ENCODE measurements at regions not wholly inside any gene's neighbourhood (a gene's known extent, or its start where the extent isn't known, plus 50 kb on each side); places are given as distances from the start of the nearest gene placed in this dataset.

DNA sequence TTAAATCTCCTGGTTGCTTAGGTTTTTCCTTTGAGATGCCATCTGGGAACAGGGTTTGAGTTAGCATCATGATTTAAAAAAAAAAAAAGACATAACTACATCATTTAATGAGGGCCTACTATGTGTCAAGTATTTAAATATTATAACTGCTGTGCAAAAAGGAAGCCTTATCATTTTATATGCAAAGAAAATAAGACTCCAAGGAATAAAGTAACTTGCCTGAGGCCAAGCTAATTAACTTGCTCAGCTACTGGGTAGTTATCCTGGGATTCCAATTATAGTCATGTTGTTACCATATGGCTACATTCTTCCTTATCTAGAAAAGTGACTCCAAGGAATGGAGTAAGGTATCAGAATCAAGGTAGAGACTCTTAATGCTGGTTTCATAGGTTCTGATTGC, 123.5 kb downstream of the SLC41A2 start:
- Histone ChIP-seq H3K27ac (ENCODE audit: low read length) (no peak overlapping the region), H3K4me1 (ENCODE audit: control insufficient read depth in 1 of 2, extremely low read depth in 1 of 2, insufficient read depth in 2 of 2, low read length in 2 of 2) (no peaks in the 10 kb centered on the region), H3K27me3 (replicated peaks in 1 of 2; ENCODE audit: control insufficient read depth in 2 of 2, extremely low read depth in 1 of 2, insufficient read depth in 2 of 2, low read length in 1 of 2) (no peaks in the 10 kb centered on the region), H3K9me3 (no peaks in the 10 kb centered on the region), H3K36me3 (ENCODE audit: control insufficient read depth in 2 of 2, extremely low read depth in 1 of 2, insufficient read depth in 1 of 2, low read length in 1 of 2) (no peaks in the 10 kb centered on the region), H3K4me3 (ENCODE audit: control insufficient read depth in 1 of 2, extremely low read depth in 1 of 2, low read length in 1 of 2) (no peak overlapping the region)
- Mint-ChIP-seq H3K36me3 (no peaks in the 10 kb centered on the region), H3K4me1 (no peaks in the 10 kb centered on the region), H3K27ac (no peak overlapping the region), H3K9me3 (no peaks in the 10 kb centered on the region), H3K27me3 (no peaks in the 10 kb centered on the region), H3K4me3 (no peak overlapping the region)
- ChIA-PET CTCF (no interaction called here), POLR2A (no interaction called here)
- DNase-seq (no peak), ATAC-seq (replicated peaks in 1 of 4) (no peak)

DNA sequence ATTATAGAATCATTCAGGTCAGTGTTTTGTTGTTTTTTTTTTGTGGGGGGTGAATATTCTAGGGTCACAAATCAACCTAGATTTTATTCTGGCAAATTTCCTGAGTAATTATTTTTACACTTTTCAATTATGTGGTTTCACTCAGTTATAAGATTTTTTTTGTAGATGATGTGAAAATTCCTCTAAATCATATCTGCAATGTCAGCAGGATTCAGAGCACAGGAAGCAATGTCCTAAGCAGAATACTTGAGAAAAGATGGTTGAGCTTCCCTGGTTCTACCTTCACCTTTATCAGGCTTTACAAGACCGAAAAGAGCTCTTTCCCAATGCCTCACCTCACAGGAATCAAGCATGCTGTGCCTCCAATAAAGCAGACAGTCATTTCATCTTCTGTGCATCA, 124.3 kb downstream of the SLC41A2 start:
- Histone ChIP-seq H3K4me1 (ENCODE audit: control insufficient read depth in 1 of 2, extremely low read depth in 1 of 2, insufficient read depth in 2 of 2, low read length in 2 of 2) (no peaks in the 10 kb centered on the region), H3K4me3 (ENCODE audit: control insufficient read depth in 1 of 2, extremely low read depth in 1 of 2, low read length in 1 of 2) (no peak overlapping the region), H3K9me3 (no peaks in the 10 kb centered on the region), H3K27ac (ENCODE audit: low read length) (no peak overlapping the region), H3K27me3 (replicated peaks in 1 of 2; ENCODE audit: control insufficient read depth in 2 of 2, extremely low read depth in 1 of 2, insufficient read depth in 2 of 2, low read length in 1 of 2) (no peaks in the 10 kb centered on the region), H3K36me3 (ENCODE audit: control insufficient read depth in 2 of 2, extremely low read depth in 1 of 2, insufficient read depth in 1 of 2, low read length in 1 of 2) (no peaks in the 10 kb centered on the region)
- ATAC-seq (replicated peaks in 1 of 4) (no peak), DNase-seq (no peak)
- no peak overlapping the region for H3K27ac Mint-ChIP-seq
- no peaks in the 10 kb centered on the region for H3K36me3 Mint-ChIP-seq
- H3K27me3 Mint-ChIP-seq, result no peaks in the 10 kb centered on the region
- H3K4me1 Mint-ChIP-seq, result no peaks in the 10 kb centered on the region
- no peak overlapping the region for H3K4me3 Mint-ChIP-seq
- ChIA-PET CTCF (no interaction called here), POLR2A (interaction anchor here (0.6 to 0.9 kb wide), 2 partner anchors 17 to 90 kb away, joined by 4 read pairs; no protein-coding TSS in a partner anchor)
- H3K9me3 Mint-ChIP-seq, result no peaks in the 10 kb centered on the region
- WGBS (ENCODE audit: insufficient coverage), result no CpG with 5 or more reads among the region's 1 CpG

DNA sequence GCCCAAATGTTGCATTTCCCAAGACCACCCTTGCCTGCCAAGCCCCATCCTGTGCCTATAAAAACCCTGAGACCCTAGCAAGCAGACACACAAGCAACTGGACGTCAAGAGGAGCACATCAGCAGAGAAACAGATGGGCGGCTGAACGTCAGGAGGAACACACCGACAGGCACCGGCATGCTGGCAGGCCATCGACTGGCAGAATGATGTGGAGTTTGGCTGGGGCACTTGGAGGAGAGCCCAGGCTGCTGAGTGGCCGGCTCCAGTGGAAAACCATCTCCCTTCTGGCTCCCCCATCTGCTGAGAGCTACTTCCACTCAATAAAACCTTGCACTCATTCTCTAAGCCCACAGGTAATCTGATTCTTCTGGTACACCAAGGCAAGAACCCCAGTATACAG, 130.1 kb downstream of the SLC41A2 start:
- Histone ChIP-seq H3K4me3 (ENCODE audit: control insufficient read depth in 1 of 2, extremely low read depth in 1 of 2, low read length in 1 of 2) (no peak overlapping the region), H3K27ac (ENCODE audit: low read length) (no peak overlapping the region), H3K4me1 (ENCODE audit: control insufficient read depth in 1 of 2, extremely low read depth in 1 of 2, insufficient read depth in 2 of 2, low read length in 2 of 2) (no peaks in the 10 kb centered on the region), H3K27me3 (replicated peaks in 1 of 2; ENCODE audit: control insufficient read depth in 2 of 2, extremely low read depth in 1 of 2, insufficient read depth in 2 of 2, low read length in 1 of 2) (peaks cover 0 to 3% of the 10 kb centered on the region in 2 experiments), H3K9me3 (no peaks in the 10 kb centered on the region), H3K36me3 (ENCODE audit: control insufficient read depth in 2 of 2, extremely low read depth in 1 of 2, insufficient read depth in 1 of 2, low read length in 1 of 2) (no peaks in the 10 kb centered on the region)
- Mint-ChIP-seq H3K36me3 (no peaks in the 10 kb centered on the region), H3K9me3 (peaks cover 0 to 13% (median 6%) of the 10 kb centered on the region in 3 donors), H3K4me3 (no peak overlapping the region), H3K27ac (no peak overlapping the region), H3K27me3 (no peaks in the 10 kb centered on the region), H3K4me1 (no peaks in the 10 kb centered on the region)
- CTCF ChIA-PET, result interaction anchor here in 1 of 2 donors (0.6 kb wide), 1 partner anchor 1447 kb away, joined by 3 read pairs; no protein-coding TSS in a partner anchor
- WGBS (ENCODE audit: insufficient coverage), result 86% methylated on average over 5 of the region's 7 CpGs
- POLR2A ChIA-PET, result no interaction called here
- no peak for DNase-seq
- ATAC-seq (replicated peaks in 1 of 4), result no peak

DNA sequence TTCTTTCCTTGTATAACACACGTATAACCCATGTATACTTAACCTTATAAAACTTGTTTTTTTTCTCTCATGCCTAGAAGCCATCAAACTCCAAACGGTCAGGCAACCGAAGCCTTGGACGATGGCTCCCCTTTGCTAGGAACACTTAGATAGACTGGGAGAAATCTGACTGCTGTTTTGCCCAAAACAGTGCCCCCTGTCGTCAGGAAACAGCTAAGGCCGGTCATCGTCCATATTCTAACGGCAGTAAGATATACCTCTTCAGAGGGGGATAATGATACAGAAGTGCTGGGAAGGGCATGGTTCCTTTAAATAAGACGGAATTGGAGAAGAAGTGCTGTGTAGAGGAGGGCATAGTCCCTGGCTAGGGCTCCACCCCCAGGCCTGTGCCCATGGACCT, 130.5 kb downstream of the SLC41A2 start:
- ATAC-seq (replicated peaks in 1 of 4) (no peak), DNase-seq (peak in 1 of 35 experiments; percentile 30)
- no peaks in the 10 kb centered on the region for H3K36me3 ChIP-seq (ENCODE audit: control insufficient read depth in 2 of 2, extremely low read depth in 1 of 2, insufficient read depth in 1 of 2, low read length in 1 of 2)
- H3K9me3 Mint-ChIP-seq, result peaks cover 0 to 13% (median 6%) of the 10 kb centered on the region in 3 donors
- H3K4me3 Mint-ChIP-seq, result no peak overlapping the region
- H3K9me3 ChIP-seq, result no peaks in the 10 kb centered on the region
- H3K27ac Mint-ChIP-seq, result no peak overlapping the region
- ChIA-PET CTCF (interaction anchor here in 1 of 2 donors (0.6 to 1.1 kb wide), 2 partner anchors 10 to 1447 kb away, joined by 3 read pairs; no protein-coding TSS in a partner anchor), POLR2A (no interaction called here)
- no peaks in the 10 kb centered on the region for H3K4me1 ChIP-seq (ENCODE audit: control insufficient read depth in 1 of 2, extremely low read depth in 1 of 2, insufficient read depth in 2 of 2, low read length in 2 of 2)
- H3K27me3 Mint-ChIP-seq, result no peaks in the 10 kb centered on the region
- peaks cover 3 to 4% (median 3%) of the 10 kb centered on the region in 3 donors for H3K4me1 Mint-ChIP-seq
- peaks cover 0 to 3% of the 10 kb centered on the region in 2 experiments for H3K27me3 ChIP-seq (replicated peaks in 1 of 2; ENCODE audit: control insufficient read depth in 2 of 2, extremely low read depth in 1 of 2, insufficient read depth in 2 of 2, low read length in 1 of 2)
- H3K4me3 ChIP-seq (ENCODE audit: control insufficient read depth in 1 of 2, extremely low read depth in 1 of 2, low read length in 1 of 2), result no peak overlapping the region
- no peaks in the 10 kb centered on the region for H3K36me3 Mint-ChIP-seq
- WGBS (ENCODE audit: insufficient coverage), result 92% methylated on average over 4 of the region's 9 CpGs
- no peak overlapping the region for H3K27ac ChIP-seq (ENCODE audit: low read length)

DNA sequence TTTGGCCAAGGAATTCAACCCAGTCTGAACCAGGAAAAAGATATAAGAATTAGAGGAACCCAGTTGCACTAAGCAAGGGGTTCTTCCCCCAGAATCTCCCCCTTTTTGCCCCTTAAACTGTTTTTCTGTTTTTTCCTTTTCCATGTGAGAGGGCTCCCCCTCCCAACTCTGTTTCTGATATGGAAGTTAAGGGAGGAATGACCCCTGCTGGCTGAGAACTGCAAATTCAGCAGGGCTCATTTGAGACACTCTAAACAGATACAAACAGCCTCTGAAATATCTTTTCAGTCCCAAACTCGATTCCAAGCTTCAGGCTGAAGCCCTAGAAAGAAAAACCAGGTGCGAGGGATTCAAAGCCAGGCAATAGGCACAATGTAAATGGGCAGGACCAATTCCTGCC, 132.7 kb downstream of the SLC41A2 start:
- no peaks in the 10 kb centered on the region for H3K36me3 ChIP-seq (ENCODE audit: control insufficient read depth in 2 of 2, extremely low read depth in 1 of 2, insufficient read depth in 1 of 2, low read length in 1 of 2)
- no peaks in the 10 kb centered on the region for H3K27me3 Mint-ChIP-seq
- peaks cover 5 to 6% (median 5%) of the 10 kb centered on the region in 3 donors for H3K4me1 Mint-ChIP-seq
- POLR2A ChIA-PET, result no interaction called here
- H3K27me3 ChIP-seq (replicated peaks in 1 of 2; ENCODE audit: control insufficient read depth in 2 of 2, extremely low read depth in 1 of 2, insufficient read depth in 2 of 2, low read length in 1 of 2), result peaks cover 0 to 3% of the 10 kb centered on the region in 2 experiments
- no peak overlapping the region for H3K27ac ChIP-seq (ENCODE audit: low read length)
- H3K4me3 Mint-ChIP-seq, result no peak overlapping the region
- ATAC-seq (replicated peaks in 1 of 4) (no peak), DNase-seq (peak in 1 of 35 experiments; percentile 11)
- no peak overlapping the region for H3K4me3 ChIP-seq (ENCODE audit: control insufficient read depth in 1 of 2, extremely low read depth in 1 of 2, low read length in 1 of 2)
- H3K9me3 Mint-ChIP-seq, result peaks cover 0 to 13% (median 6%) of the 10 kb centered on the region in 3 donors
- no peaks in the 10 kb centered on the region for H3K9me3 ChIP-seq
- H3K27ac Mint-ChIP-seq, result no peak overlapping the region
- H3K36me3 Mint-ChIP-seq, result no peaks in the 10 kb centered on the region
- 74% methylated on average over 2 of the region's 2 CpGs for WGBS (ENCODE audit: insufficient coverage)
- CTCF ChIA-PET, result no interaction called here
- H3K4me1 ChIP-seq (ENCODE audit: control insufficient read depth in 1 of 2, extremely low read depth in 1 of 2, insufficient read depth in 2 of 2, low read length in 2 of 2), result no peaks in the 10 kb centered on the region

DNA sequence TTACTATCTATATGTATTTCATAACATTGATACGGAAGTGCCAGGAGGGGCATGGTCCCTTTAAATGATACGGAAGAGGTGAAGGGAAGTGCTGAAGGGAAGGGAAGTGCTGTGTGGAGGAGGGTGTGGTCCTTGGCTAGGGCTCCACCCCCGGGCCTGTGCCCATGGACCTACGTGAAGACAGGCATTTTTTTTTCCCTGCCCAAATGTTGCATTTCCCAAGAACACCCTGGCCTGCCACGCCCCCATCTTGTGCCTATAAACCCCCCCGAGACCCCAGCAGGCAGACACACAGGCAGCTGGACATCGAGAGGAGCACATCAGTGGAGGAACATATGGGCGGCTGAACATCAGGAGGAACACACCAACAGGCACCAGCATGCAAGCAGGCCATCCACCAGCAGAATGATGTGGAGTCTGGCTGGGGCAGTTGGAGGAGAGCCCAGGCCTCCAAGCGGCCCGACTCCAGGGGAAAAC, 134.1 kb downstream of the SLC41A2 start:
- Histone ChIP-seq H3K4me1 (ENCODE audit: control insufficient read depth in 1 of 2, extremely low read depth in 1 of 2, insufficient read depth in 2 of 2, low read length in 2 of 2) (no peaks in the 10 kb centered on the region), H3K36me3 (ENCODE audit: control insufficient read depth in 2 of 2, extremely low read depth in 1 of 2, insufficient read depth in 1 of 2, low read length in 1 of 2) (no peaks in the 10 kb centered on the region), H3K9me3 (no peaks in the 10 kb centered on the region), H3K27ac (ENCODE audit: low read length) (no peak overlapping the region), H3K4me3 (ENCODE audit: control insufficient read depth in 1 of 2, extremely low read depth in 1 of 2, low read length in 1 of 2) (no peak overlapping the region), H3K27me3 (replicated peaks in 1 of 2; ENCODE audit: control insufficient read depth in 2 of 2, extremely low read depth in 1 of 2, insufficient read depth in 2 of 2, low read length in 1 of 2) (peaks cover 0 to 3% of the 10 kb centered on the region in 2 experiments)
- Mint-ChIP-seq H3K27ac (no peak overlapping the region), H3K36me3 (no peaks in the 10 kb centered on the region), H3K9me3 (peaks cover 0 to 13% (median 6%) of the 10 kb centered on the region in 3 donors), H3K4me3 (no peak overlapping the region), H3K4me1 (peaks cover 5 to 6% (median 5%) of the 10 kb centered on the region in 3 donors), H3K27me3 (no peaks in the 10 kb centered on the region)
- no peak for DNase-seq
- 92% methylated on average over 7 of the region's 10 CpGs for WGBS (ENCODE audit: insufficient coverage)
- ChIA-PET CTCF (no interaction called here), POLR2A (no interaction called here)
- ATAC-seq (replicated peaks in 1 of 4), result no peak

DNA sequence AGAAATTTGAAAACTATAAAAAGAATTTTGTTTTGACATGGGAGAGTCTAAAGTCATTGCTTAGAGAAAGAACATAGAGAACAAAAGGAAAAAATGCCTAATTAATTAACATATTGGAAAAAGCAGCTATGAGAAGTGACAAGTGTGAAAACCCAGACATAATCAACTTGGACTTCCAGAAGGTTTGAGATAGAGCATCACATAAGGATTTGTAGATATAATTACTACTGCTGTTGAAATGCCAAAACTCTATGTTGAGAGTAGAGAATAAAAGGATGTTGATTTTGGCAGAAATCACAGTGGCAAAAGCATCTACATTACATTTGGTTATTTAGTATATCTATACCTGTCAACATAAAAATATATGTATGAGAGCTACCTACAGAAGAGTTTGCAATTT, 135.1 kb downstream of the SLC41A2 start:
- ATAC-seq (replicated peaks in 1 of 4) (no peak), DNase-seq (no peak)
- Histone ChIP-seq H3K4me3 (ENCODE audit: control insufficient read depth in 1 of 2, extremely low read depth in 1 of 2, low read length in 1 of 2) (no peak overlapping the region), H3K4me1 (ENCODE audit: control insufficient read depth in 1 of 2, extremely low read depth in 1 of 2, insufficient read depth in 2 of 2, low read length in 2 of 2) (no peaks in the 10 kb centered on the region), H3K9me3 (no peaks in the 10 kb centered on the region), H3K27ac (ENCODE audit: low read length) (no peak overlapping the region), H3K36me3 (ENCODE audit: control insufficient read depth in 2 of 2, extremely low read depth in 1 of 2, insufficient read depth in 1 of 2, low read length in 1 of 2) (no peaks in the 10 kb centered on the region), H3K27me3 (replicated peaks in 1 of 2; ENCODE audit: control insufficient read depth in 2 of 2, extremely low read depth in 1 of 2, insufficient read depth in 2 of 2, low read length in 1 of 2) (peaks cover 0 to 3% of the 10 kb centered on the region in 2 experiments)
- no peak overlapping the region for H3K27ac Mint-ChIP-seq
- CTCF ChIA-PET, result interaction anchor here (0.6 kb wide), 2 partner anchors 98 to 228 kb away, joined by 3 read pairs; no protein-coding TSS in a partner anchor
- H3K4me1 Mint-ChIP-seq, result peaks cover 5 to 6% (median 5%) of the 10 kb centered on the region in 3 donors
- H3K27me3 Mint-ChIP-seq, result no peaks in the 10 kb centered on the region
- H3K4me3 Mint-ChIP-seq, result no peak overlapping the region
- peaks cover 0 to 13% (median 6%) of the 10 kb centered on the region in 3 donors for H3K9me3 Mint-ChIP-seq
- POLR2A ChIA-PET, result interaction anchor here in 1 of 2 donors (0.7 kb wide), 1 partner anchor 225 kb away, joined by 3 read pairs; no protein-coding TSS in a partner anchor
- H3K36me3 Mint-ChIP-seq, result no peaks in the 10 kb centered on the region

Measured in T-cell (primary cell).